ENCODE measurements at regions not wholly inside any gene's neighbourhood (a gene's known extent, or its start where the extent isn't known, plus 50 kb on each side); places are given as distances from the start of the nearest gene placed in this dataset.

DNA sequence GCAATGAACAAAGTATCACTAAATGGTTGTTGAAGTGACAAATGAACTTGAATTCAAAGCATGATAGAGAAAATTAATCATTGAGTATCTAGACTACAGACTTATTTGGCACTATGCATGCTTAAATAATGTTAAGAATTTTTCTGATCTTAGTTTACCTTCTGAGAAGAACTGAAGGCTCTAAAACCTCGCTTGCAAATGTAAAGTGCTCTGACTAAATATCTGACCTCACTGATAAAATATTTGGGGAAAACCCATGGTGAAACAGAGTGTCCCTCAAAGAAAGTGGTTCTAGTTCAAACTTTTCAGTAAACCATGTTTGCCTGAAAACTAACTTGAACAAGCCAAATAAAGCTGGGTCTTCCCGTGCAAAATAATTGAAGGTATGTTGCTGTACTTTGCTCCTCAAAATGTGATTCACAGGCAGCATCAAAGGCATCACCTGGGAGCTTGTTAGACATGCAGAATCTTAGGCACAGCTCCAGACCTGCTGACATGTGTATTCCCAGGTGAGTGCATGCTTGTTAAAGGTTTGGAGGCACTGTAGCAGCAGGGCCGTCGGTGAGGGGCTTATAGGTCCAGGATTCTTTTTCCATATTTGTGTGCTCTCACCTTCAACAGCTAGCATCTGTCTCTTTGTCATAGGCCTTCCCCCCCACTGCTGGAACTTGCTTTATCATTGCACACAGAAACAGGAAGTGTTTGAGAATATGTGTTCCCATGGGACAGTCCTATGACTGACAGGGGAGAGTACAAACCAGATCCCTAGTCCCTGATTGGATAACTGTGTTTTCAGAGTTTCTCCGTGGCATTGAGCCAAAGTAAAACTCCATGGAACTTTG lies 524.2 kb upstream of the LMCD1 start:
- Histone ChIP-seq H3K4me3 (ENCODE audit: low read depth, low read length) (peak overlapping the region; percentile 33), H3K27me3 (replicated peaks) (no peaks in the 10 kb centered on the region), H3K27ac (no peak overlapping the region), H3K36me3 (replicated peaks) (no peaks in the 10 kb centered on the region)
- DNase-seq: peak; percentile 24
- TF ChIP-seq, protein P1, sequence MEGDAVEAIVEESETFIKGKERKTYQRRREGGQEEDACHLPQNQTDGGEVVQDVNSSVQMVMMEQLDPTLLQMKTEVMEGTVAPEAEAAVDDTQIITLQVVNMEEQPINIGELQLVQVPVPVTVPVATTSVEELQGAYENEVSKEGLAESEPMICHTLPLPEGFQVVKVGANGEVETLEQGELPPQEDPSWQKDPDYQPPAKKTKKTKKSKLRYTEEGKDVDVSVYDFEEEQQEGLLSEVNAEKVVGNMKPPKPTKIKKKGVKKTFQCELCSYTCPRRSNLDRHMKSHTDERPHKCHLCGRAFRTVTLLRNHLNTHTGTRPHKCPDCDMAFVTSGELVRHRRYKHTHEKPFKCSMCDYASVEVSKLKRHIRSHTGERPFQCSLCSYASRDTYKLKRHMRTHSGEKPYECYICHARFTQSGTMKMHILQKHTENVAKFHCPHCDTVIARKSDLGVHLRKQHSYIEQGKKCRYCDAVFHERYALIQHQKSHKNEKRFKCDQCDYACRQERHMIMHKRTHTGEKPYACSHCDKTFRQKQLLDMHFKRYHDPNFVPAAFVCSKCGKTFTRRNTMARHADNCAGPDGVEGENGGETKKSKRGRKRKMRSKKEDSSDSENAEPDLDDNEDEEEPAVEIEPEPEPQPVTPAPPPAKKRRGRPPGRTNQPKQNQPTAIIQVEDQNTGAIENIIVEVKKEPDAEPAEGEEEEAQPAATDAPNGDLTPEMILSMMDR (IDR thresholded peaks at IDR 0.05; ENCODE audit: low read depth, low read length, missing control alignments): no peak
- in situ Hi-C loops (cut with HindIII; ENCODE audit: low pct_ligation_motif_present, low sequenced_read_pairs): no loop called here

DNA sequence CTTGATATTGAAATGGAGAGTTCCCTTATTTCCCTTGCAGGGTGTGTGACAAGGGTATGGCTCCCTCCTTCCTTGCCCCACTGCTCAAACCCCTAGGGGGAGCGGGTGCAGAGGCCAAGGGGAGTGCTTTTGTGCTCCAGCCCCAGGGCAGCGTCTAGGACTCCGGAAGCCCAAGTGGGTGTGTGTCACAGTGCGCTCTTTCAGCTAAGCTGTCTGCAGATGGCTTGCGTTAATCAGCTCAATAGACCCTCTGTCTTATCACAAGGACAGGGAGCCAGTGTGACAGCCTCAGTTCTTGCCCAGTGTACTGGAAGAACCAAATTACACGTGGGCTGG lies 523.6 kb upstream of the LMCD1 start:
- H3K27me3 ChIP-seq (replicated peaks): no peaks in the 10 kb centered on the region
- peak overlapping the region; percentile 33 for H3K4me3 ChIP-seq (ENCODE audit: low read depth, low read length)
- no peak overlapping the region for H3K27ac ChIP-seq
- in situ Hi-C loops (cut with HindIII; ENCODE audit: low pct_ligation_motif_present, low sequenced_read_pairs): no loop called here
- no peak for DNase-seq
- TF ChIP-seq, protein P1 (IDR thresholded peaks at IDR 0.05; ENCODE audit: low read depth, low read length, missing control alignments): no peak
- H3K36me3 ChIP-seq (replicated peaks): no peaks in the 10 kb centered on the region

GRCh38 chr3:7982126-7982525 lies 519.5 kb upstream of the LMCD1 start:
- DNase-seq: no peak
- Histone ChIP-seq H3K36me3 (replicated peaks) (no peaks in the 10 kb centered on the region), H3K27me3 (replicated peaks) (no peaks in the 10 kb centered on the region), H3K4me3 (ENCODE audit: low read depth, low read length) (no peak overlapping the region), H3K27ac (no peak overlapping the region)
- TF ChIP-seq, protein P1 (IDR thresholded peaks at IDR 0.05; ENCODE audit: low read depth, low read length, missing control alignments): no peak
- in situ Hi-C loops (cut with HindIII; ENCODE audit: low pct_ligation_motif_present, low sequenced_read_pairs): no loop called here

- Histone ChIP-seq H3K36me3 (replicated peaks) (no peaks in the 10 kb centered on the region), H3K27me3 (replicated peaks) (no peaks in the 10 kb centered on the region), H3K27ac (no peak overlapping the region), H3K4me3 (ENCODE audit: low read depth, low read length) (no peak overlapping the region)
- TF ChIP-seq, protein P1 (IDR thresholded peaks at IDR 0.05; ENCODE audit: low read depth, low read length, missing control alignments): no peak
- no peak for DNase-seq
- in situ Hi-C loops (cut with HindIII; ENCODE audit: low pct_ligation_motif_present, low sequenced_read_pairs): no loop called here
Measured at GRCh38 chr3:7999384-7999783, 502.2 kb upstream of the LMCD1 start.

GRCh38 chr3:8001307-8001706 lies 500.3 kb upstream of the LMCD1 start:
- Histone ChIP-seq H3K36me3 (replicated peaks) (no peaks in the 10 kb centered on the region), H3K27me3 (replicated peaks) (no peaks in the 10 kb centered on the region), H3K27ac (no peak overlapping the region), H3K4me3 (ENCODE audit: low read depth, low read length) (no peak overlapping the region)
- in situ Hi-C loops (cut with HindIII; ENCODE audit: low pct_ligation_motif_present, low sequenced_read_pairs): no loop called here
- TF ChIP-seq, protein P1 (IDR thresholded peaks at IDR 0.05; ENCODE audit: low read depth, low read length, missing control alignments): no peak
- no peak for DNase-seq

- Histone ChIP-seq H3K4me3 (ENCODE audit: low read depth, low read length) (no peak overlapping the region), H3K27ac (no peak overlapping the region), H3K27me3 (replicated peaks) (no peaks in the 10 kb centered on the region), H3K36me3 (replicated peaks) (no peaks in the 10 kb centered on the region)
- in situ Hi-C loops (cut with HindIII; ENCODE audit: low pct_ligation_motif_present, low sequenced_read_pairs): no loop called here
- TF ChIP-seq, protein P1 (IDR thresholded peaks at IDR 0.05; ENCODE audit: low read depth, low read length, missing control alignments): no peak
- no peak for DNase-seq
Measured at GRCh38 chr3:8001712-8002111, 499.9 kb upstream of the LMCD1 start.

All from brain microvascular endothelial cell (primary cell).